ENCODE measurements at regions not wholly inside any gene's neighbourhood (a gene's known extent, or its start where the extent isn't known, plus 50 kb on each side); places are given as distances from the start of the nearest gene placed in this dataset.

DNA sequence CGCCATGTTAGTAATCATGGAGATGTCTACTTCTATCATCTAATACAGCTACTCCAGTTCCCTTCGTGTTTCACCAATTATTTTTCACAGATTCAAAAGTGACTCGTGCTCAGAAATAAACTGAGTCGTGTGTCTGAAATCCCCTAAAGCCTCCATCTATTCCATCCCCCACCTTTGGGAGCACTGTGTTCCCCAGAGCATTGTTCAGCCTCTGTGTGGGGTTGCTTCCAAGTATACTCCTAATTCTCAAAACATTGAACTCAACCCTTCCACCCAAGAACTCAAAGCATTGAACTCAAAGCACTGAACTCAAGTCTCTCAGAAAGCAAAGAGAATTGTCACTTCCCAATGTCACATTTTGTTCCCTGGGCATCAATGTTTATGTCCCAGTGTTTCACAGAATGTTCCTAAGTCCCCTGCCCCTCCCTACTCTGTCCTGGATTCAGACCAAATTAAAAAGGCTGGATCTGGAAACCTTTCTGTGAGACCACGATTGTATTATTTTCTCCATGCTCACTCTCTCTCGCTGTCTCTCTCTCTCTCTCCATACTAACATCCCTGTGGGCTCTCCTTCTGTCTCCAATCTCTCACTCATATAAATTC lies 138.5 kb upstream of the QRFPR start:
- DNase-seq = no peak

DNA sequence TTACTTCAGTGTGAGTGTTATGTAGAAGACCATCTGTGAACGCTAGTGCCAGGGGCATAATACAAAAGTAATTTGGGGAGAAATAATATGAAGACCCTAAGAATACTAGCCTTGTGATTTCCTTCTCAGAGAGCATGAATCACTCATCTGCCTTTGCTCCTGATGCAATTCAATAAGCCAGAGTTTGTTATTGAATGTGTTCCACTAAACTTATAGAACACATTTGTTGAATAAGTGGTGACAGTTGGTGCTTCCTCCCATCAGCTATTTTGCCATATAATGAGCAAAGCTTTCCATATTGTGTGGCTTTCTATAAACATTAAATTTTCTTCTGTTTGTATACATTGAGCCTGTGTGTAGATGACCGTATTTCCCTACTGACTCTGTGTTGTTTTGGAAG lies 136.4 kb upstream of the QRFPR start:
- DNase-seq = no peak

DNA sequence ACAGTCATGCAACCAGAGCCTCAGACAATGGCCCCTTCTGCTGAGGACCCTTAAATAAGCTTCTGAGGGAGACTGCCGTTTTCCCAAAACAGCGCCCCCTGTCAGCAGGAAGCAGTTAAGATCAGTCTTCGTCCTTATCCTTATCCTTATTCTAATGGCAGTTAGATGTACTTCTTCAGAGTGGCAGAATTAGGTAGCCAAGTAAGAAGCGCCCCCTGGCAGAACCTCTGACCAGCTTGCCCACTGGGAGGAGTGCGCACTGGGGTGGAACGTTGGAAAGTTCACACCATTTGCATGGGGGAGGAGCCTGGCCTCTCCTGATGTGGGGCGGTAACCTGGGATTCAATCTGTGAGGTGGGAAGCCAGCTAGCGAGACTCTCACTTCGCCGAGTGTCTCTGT lies 133.6 kb upstream of the QRFPR start:
- no peak for DNase-seq

DNA sequence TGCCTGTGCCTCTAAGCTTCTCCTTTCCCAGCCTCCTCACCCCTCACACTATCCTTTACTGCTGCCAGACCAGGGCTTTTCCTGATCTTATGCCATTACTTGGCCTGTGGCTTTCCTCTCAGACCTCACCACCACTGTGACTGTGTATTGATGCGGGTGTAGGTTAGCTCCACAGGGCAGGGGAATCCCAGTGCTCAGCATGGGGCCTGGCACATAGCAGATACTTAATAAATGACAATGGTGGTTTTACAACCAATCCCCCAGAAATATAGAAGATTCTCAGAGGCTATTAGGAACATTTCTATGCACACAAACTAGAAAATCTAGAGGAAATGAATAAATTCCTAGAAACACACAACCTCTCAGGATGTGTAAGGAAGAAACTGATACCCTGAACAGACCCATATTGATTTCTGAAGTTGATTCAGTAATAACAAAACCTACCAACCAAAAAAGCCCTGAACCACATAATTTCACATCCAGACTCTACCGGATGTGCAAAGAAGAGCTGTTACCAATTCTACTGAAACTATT lies 129.6 kb upstream of the QRFPR start:
- no peak for DNase-seq

DNA sequence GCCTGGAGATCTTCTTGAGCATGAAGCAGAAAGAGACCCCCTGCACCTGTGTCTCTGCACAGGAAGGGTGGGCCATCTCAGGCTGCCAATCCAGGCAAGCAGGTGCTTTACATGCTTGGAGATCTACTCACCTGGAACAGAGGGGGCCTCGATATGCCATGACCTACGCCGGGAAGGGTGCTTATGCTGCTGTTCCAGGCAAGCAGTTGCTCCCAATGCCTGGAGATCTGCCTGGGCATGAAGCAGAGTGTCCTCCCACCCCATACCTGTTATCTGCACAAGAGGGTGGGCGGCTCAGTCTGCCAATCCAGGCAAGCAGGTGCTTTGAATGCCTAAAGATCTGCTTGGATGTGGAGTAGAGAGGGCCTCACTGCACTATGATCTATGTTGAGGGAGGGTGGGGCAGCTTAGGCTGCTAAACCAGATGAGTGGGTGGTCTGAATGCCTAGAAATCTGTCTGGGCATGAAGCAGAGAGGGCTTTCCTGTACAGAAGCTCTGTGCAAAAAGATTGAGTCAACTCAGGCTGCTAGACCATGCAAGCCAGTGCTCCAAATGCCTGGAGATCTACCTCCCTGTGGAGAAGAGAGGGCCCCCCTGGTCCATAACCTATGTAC lies 104.5 kb upstream of the QRFPR start:
- DNase-seq = no peak

DNA sequence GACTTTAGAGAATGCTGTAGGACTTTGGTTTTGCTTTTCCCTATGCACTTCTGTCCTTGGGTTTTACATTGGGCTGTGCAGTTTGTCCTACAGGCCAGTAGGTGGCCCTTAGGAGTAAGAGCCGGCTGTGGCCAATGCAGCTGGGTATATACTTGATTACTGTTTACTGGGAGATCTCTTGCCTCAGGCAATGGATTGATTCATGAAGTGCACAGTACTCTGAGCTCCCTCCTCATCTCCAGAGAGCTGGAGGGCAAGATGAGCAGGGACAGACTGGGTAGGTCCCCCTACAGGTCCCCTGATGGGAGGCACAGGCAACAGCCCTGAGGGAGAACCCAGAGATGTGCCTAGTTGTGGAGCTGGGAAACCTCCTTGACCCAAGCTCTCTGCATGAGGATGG lies 103.8 kb upstream of the QRFPR start:
- no peak for DNase-seq

DNA sequence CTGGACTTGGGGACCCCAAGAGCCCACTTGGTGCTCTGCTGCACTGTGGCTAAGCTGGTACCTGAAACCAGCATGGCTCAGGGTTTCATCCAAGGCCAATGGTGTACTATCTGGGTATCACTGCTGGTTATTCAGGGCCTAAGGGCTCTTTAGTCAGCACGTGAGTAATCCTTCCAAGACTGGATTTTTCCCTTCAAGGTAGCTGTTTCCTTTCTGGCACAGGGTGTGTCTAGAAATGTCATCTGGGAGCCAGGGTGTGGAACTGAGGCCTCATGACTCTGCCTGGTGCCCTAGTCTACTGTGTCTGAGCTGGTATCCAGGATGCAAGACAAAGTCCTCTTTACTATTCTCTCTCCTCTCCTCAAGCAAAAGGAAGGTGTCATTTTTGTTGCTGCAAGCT lies 99.0 kb upstream of the QRFPR start:
- no peak for DNase-seq

DNA sequence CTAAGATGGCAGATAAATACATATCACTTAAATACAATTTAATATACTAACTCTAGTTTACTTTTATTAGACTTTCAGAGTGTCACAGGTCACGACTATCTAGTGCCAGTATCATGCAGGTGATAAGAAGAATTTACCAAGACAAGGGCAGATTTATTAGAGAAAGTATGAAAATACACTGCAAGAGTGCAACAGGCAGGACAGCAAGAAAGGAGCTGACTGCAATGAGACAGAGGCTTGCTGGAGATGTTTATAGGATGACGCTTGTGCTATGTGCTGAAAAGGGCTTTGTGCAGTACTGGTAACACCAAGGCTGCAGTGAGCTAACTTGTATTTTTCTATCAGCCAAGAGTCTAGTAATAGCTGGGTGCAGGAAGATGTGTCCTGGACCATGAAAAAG lies 96.7 kb upstream of the QRFPR start:
- DNase-seq = no peak

DNA sequence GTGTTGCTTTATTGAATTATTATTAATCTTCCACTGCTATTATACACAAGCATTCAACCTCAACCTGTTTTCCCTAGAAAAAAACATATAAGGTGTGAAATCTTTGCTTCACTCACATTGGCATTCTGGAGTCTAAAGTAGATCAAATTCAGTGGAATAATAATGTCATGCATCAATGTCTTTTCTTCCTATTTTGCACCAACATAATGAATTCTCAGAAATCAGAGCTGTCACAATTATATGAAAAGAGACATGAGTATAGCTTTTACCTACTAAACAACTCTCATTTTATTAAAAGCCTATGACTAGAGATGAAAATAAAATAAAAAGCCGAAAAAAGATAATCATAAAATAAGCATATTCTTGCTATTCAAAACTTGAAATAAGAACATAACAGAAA lies 96.3 kb upstream of the QRFPR start:
- no peak for DNase-seq

DNA sequence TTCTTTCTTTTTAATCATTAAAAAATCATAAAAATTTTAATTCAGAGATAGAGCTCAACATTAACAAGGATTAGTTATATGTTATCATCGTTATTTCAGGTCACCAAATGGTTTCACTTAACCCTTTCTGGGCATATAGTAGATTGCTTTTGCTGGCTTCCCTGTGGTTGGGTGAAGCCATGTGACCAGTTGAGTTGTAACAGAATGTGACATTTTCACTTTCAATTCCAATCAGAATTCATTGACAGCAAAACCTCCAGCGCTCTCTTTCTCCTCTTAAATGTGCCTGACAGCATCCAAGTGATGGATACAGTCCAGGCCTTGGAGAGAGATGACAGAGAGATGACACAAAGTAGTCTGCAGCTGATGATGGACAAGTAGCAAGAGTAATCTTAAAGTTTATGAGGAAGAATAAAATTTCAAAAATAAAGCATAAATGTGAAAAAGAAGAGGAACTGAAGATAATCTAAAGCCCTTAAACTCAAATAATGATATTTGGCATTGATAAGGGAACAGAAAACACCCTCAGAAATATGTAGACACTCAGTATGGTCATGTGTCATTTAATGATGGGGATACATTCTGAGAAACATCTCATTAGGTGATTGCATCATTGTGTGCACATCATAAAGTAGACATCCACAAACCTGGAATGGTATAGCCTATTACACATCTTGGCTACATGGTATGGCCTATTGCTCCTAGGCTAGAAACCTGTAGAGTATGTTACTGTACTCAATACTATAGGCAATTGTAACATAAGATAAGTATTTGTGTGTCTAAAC lies 92.3 kb upstream of the QRFPR start:
- no peak for DNase-seq

DNA sequence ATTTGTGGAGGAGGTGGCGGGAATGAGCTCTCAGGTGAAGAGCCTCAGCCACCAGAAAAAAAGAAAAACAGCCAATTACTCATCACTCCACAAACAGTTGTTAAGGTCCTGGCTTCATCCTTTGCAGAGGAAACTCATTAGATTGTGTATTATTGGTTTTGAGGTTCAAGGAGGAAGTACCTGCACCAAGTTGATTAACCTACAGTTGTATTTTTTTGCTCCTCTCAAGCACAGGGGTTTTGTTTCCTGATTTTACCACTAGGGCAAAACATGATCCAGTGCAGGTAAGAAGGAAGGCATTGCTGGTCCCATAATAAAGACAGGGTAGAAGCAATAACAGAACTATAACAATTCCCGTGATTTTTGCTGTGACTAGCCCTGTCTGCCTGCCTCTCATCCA lies 84.0 kb upstream of the QRFPR start:
- DNase-seq = no peak

DNA sequence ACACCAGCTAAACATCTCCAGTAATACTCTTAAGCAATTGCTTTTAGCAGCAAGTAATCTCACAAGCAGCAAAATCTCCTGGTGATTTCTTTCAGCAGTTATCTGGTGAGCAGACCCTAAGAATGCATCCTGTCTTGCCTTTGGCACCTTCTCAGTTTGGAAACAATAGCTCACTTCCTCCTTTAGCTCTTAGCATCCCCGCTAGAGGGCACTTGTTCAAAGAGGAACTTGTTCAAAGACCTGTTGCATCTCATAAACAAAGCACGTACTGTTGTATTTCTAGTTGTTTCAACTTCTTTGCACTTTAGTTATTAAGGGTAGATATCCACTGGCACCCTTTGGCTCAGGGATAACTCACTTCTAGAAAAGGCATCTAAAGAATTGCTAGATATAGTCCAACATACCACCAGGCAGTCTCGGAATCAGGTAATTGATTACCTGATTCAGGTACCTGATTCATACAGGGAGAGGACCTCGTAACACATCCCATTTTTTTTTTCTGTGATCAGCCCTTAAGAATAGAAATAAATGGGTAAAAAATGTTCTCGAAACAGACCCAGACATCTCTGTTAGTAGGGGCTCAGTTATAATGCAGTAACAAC lies 81.9 kb upstream of the QRFPR start:
- peak; percentile 21 for DNase-seq

DNA sequence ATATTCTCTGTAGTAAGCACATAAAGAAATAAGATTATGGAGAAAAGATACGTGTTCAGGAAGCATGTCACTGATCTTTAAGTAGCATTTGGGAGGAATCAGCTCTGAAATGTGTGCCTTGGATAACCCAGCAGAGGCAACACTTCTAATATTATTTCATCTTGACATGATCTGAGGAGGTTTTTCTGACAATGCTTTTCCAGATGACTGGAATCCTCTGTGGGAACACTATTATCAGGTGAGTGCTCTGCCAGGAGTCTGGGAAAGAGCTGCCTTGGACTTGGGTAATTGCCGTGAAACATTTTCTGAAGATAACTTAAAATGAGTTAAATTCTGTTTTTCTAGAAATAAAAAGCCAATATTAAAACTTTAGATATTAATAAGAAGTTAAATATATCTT lies 78.2 kb upstream of the QRFPR start:
- DNase-seq = no peak

DNA sequence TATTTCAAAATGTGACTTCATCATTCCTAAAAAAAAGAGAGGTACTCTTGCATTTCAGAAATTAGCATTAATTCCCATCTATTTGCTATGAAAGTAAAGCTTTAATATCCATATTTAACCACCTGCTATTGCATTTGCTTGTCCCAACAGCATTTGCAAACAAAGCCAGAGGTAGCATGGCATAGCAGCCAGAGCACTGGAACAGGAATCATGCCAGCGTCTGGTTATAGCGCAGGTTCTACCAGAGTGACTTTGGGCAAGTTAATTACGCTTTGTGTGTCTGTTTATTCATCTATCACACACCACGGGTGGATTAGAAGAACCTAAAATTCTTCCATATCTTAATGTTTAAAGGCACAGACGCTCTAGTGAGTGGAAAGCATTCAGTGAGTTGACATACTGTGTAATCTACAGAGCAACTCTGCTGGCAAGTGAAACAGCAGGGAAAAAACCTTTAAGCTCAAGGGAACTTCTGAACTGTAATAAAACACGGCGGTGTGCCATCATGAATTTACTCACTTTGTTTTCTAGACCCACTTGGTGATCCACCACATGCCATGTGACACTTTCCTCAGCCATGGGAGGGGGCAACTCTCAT lies 76.6 kb upstream of the QRFPR start:
- DNase-seq = no peak

DNA sequence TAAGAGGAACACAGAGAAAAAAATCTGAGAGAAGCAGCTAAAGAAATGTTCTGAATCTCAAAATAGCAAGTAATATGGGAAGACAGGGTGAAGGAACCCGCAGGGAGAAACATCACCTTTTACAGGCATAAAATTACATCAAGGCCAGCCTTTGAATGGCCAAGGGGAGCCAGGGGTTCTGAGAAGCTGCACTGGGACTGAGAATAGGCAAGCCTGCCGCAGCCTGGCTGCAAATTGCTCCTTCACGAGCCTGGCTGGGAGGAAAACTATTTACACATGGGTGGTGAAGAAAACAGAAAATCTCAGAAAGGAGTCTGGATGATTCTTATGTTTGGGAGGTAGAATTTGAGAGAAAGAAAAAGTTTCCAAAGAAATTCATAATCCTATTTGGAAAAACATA lies 74.5 kb upstream of the QRFPR start:
- DNase-seq = no peak

DNA sequence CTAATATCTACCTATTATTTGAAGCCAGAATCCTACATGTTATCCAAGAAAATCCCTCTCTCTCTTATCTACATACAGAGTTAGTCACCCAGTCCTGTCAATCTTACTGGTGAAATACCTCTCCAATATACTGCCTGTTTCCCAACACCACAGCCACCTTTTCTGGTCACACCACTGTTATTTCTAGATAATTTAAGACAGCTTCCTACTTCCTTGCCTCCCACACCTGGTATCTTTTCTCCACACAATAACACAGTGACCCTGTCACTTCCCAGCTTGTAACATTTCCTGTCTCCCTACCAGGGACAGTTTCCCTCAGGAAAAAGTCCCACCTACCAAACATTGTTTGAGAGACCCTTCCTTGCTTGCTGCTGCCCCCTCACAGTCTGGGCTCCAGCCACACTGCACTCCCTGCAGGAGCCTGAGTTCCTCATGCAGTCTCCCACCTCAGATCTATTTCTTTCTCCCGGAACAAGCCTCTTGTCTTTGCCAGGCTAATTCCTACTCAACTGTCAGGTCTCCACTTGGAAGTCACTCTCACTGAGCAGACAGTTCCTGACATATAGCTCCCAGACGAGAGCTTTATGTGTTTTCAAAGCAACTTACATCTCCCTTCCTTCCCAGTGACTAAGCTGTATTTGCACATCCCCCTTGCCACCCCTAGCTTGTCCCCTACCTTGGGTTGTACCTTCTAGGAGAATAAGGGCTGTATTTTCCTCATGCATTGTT lies 73.6 kb upstream of the QRFPR start:
- no peak for DNase-seq

DNA sequence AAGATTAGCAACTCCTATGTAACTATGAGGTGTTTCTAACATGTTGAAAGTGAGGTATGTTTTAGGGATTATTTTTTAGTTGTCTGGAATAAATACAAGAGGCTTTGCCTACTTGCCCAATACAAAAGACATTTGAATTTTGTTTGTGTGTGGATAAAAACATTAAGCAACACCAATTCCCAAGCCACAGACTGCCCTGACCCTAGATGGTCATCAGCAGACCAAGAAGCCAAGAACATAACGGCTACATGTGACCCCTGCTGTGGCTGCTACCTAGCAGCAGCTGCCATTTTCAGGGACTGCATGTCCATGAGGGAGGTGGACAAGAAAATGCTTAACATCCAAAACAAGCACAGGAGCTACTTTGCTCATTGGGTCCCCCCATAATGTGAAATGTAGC lies 70.5 kb upstream of the QRFPR start:
- no peak for DNase-seq

DNA sequence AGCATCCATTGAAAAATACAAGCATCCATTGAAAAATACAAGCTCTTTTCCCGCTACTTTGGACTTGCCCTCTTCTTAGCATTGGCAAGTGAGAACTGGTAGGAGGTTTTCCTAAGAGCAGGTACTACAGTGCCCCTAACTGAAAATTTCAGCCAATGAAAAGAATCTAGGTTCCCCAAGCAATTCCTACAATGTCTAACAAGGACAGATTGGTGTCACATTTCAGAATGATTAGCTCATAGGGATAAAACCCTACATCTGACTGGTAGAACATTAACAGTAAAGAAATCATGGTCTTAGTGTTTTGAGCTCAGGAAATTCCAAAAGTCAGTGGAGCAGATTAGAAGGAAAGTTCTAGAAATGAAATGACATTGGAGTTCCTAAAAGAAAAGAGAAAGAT lies 68.6 kb upstream of the QRFPR start:
- no peak for DNase-seq

DNA sequence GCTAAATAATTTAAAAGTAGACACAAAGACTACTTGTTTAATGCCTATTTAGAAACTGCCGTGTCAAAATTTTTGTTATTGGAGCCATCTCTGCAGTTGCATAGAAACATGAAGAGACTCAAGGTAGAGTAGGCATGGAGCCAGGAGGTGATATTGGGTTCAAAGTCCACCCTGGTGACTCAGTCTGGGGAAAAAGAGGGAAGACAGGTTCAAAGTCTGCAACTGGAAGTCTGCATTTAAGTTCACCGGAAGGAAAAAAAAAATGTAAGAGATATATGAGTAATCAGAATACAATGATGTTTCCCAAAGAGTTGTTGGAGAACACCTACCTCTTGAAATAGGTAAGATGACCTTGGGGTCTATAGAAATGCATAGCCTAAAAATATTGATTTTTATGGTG lies 67.4 kb upstream of the QRFPR start:
- no peak for DNase-seq

DNA sequence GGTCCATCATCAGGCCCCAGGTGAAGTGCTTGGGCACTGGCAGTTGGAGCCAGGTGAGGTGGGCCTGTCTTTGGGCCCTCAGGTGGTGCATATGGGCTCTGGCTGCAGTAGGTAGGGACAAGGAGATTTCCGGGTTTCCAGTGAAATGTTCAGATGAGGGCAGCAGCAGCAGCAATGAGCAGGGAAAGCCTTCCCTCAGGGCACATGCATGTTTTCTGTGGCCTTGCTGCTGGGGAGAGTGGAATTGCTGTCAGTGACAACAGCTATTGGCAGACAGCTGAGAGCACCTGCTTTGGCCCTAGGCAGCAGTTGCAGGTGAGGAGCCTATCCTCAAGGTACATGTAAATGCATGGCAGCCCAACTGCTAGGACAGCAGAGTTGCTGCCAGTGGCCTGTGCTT lies 58.9 kb upstream of the QRFPR start:
- no peak for DNase-seq

Data from CD4-positive, alpha-beta T cell treated with Interleukin-17A for 4 hours (primary cell).